BE2C (cell line): ENCODE measurements at regions not wholly inside any gene's neighbourhood (a gene's known extent, or its start where the extent isn't known, plus 50 kb on each side); places are given as distances from the start of the nearest gene placed in this dataset.
"Not testable (repeated sequence)": the region's sequence is repeated elsewhere in the genome, so short reads cannot be mapped to it uniquely, and the experiment has no call there.

ENCODE experiments used
- DNase-seq: peaks from one replicate; pipeline ENCODE4 v3.0.0-alpha.2; 2020
- H3K27me3 ChIP-seq: fragments of 250-450 bp; sonication (Bioruptor Pico); 2 replicates; pipeline ENCODE4 v1.5.1; 2020; ENCODE audit warnings: mild to moderate bottlenecking
- H3K36me3 ChIP-seq: fragments of 250-450 bp; sonication (Bioruptor Pico); 2 replicates; pipeline ENCODE4 v1.5.1; 2020; ENCODE audit warnings: mild to moderate bottlenecking
- H3K4me1 ChIP-seq: fragments of 250-450 bp; sonication (Bioruptor Pico); 2 replicates; pipeline ENCODE4 v1.5.1; 2020
- H3K4me3 ChIP-seq: 2 replicates; pipeline ENCODE4 v1.5.1; 2011; ENCODE audit warnings: low read depth, low read length
- H3K9me3 ChIP-seq: fragments of 250-450 bp; sonication (Bioruptor Pico); 2 replicates; pipeline ENCODE4 v1.5.1; 2020
- CTCF ChIP-seq: IDR thresholded peaks from 2 replicates; pipeline ENCODE4 v1.5.1; 2012; ENCODE audit warnings: mild to moderate bottlenecking, low read depth, low read length

DNA sequence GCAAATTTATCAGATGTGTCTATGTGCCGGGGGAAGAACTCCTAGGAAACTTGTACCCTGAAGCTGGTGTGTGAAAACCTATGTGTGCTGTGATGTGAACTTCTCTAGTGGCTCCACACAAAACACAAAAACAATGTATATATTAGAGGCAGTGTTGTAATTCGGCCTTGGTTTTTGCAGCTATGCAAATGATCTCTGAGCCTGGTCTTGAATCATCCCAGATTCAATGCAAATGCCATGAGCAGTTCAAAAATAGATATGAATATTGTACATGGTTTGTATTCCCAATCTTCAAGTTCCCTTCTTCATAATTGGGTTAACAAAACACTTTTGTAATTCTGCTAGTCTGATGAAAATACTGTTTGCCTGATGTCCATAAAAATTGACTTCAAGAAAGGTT lies 152.6 kb downstream of the MFSD1 start:
- Histone ChIP-seq H3K4me1 (no peaks in the 10 kb centered on the region), H3K27me3 (no peaks in the 10 kb centered on the region), H3K36me3 (no peaks in the 10 kb centered on the region), H3K9me3 (no peaks in the 10 kb centered on the region), H3K4me3 (no peak overlapping the region)
- no peak for TF ChIP-seq CTCF
- DNase-seq, result no peak

GRCh38 chr3:158957777-158958176 lies 155.9 kb downstream of the MFSD1 start:
- not testable (repeated sequence) for H3K36me3 ChIP-seq, H3K4me1 ChIP-seq, H3K4me3 ChIP-seq, H3K9me3 ChIP-seq, H3K27me3 ChIP-seq, DNase-seq

DNA sequence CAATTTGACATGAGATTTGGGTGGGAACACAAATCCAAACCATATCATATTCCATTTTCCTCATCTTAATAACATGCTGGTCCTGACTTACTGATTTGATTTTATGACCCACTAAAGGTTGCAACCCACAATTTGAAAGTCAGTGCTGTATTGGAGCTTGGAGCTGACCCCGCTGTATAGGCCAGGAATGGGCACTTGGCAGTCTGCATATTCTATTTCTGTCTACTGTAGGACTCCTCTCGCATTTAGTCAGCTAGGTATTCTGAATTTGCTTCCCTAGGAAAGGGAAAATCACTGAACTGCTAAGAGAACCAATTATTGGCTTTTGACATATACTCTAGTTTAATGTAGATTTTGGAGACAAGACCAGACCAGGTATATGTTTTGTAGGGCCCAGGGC lies 157.0 kb downstream of the MFSD1 start:
- TF ChIP-seq CTCF, result no peak
- Histone ChIP-seq H3K4me1 (no peaks in the 10 kb centered on the region), H3K36me3 (no peaks in the 10 kb centered on the region), H3K4me3 (no peak overlapping the region), H3K27me3 (no peaks in the 10 kb centered on the region), H3K9me3 (no peaks in the 10 kb centered on the region)
- DNase-seq, result no peak

DNA sequence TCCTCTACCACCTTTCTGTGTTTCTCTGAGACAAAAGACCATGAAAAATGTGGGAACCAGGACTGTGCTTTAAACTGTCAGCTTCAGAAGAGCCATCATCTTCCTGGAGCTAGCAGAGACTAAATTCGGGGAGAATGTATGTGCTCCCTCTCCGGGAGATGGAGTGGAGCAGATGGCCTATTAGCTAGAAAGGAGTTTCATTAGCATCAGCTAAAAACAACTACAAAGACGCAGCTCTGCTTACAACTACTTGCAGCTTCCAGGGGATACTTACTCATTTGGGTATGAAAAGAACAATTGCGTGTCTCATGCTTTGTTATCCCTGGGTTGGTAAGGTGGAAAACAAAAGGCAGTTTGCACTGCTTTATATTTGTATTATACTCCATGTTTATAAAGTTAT lies 159.6 kb downstream of the MFSD1 start:
- TF ChIP-seq CTCF, result no peak
- no peak overlapping the region for H3K4me3 ChIP-seq
- no peak for DNase-seq
- H3K36me3 ChIP-seq, result no peaks in the 10 kb centered on the region
- H3K27me3 ChIP-seq, result no peaks in the 10 kb centered on the region
- H3K4me1 ChIP-seq, result no peaks in the 10 kb centered on the region
- H3K9me3 ChIP-seq, result no peaks in the 10 kb centered on the region

DNA sequence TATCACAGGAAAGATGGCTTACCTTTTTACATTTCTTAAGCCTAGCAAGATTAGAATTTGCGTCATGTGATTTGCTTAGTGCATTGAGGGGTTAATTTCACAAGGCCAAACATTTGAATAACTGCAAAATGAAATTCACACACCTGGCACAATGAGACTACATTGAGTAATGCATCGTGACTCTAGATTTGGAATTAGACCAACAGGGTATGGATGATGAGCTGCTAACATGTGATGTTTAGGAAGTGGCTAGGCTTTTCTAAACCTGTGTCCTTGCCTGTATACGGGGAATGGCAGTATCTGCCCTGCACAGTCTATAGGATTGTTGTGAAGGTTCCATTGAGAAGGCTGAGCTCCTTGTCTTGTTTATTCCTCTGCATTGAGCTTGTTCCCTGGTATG lies 160.1 kb downstream of the MFSD1 start:
- Histone ChIP-seq H3K9me3 (no peaks in the 10 kb centered on the region), H3K36me3 (no peaks in the 10 kb centered on the region)
- DNase-seq, result no peak

DNA sequence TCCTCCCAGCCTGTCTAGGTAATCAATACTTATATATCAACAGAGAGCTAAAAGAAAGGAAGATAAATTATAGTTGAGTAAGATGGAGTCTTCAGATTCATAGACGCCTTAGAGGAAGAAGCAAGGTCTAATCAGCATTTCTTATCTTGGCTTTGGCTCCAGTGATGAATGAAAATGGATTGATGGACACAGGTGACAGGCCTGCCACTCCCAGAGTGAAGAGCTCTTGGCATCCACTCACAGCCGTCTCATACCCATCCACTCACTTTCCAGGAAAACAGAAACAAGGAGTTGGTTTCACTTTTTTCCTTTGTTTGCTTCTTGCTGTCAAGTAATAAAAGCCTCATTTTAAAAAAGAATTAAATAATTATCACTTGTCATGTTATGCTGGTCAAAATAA lies 168.2 kb downstream of the MFSD1 start:
- Histone ChIP-seq H3K4me1 (no peaks in the 10 kb centered on the region), H3K27me3 (no peaks in the 10 kb centered on the region), H3K4me3 (no peak overlapping the region), H3K9me3 (no peaks in the 10 kb centered on the region), H3K36me3 (no peaks in the 10 kb centered on the region)
- TF ChIP-seq CTCF, result no peak
- DNase-seq, result no peak

More for the DNA sequence above, 160.1 kb downstream of the MFSD1 start:
- TF ChIP-seq CTCF, result no peak
- Histone ChIP-seq H3K4me1 (no peaks in the 10 kb centered on the region), H3K4me3 (no peak overlapping the region), H3K27me3 (no peaks in the 10 kb centered on the region)

DNA sequence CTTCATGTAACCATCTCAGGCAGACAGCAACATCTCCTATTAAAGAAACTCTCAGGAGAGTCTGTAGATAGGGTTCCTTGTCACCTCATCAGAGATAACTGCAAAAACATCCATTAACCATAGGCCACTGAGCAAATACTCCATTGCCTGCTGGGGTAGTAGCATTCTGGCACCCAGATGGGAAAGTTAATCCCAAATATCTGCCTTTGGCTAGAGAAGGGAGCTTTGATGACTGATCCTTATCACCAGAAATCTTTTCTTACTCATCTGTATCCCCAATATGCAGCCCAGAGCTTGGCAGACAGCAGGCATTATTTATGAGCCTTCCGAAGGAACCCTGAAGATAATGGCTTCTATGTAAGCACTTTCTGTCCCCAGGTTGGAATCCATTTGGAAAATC lies 173.1 kb downstream of the MFSD1 start:
- no peak for DNase-seq
- Histone ChIP-seq H3K4me1 (no peaks in the 10 kb centered on the region), H3K27me3 (no peaks in the 10 kb centered on the region), H3K9me3 (no peaks in the 10 kb centered on the region), H3K4me3 (no peak overlapping the region), H3K36me3 (no peaks in the 10 kb centered on the region)
- TF ChIP-seq CTCF, result no peak
